HepG2 (cell line): ENCODE measurements at regions not wholly inside any gene's neighbourhood (a gene's known extent, or its start where the extent isn't known, plus 50 kb on each side); places are given as distances from the start of the nearest gene placed in this dataset.

Source experiments
- ATAC-seq: fragments of 200-7000 bp; cut with Tn5 transposase; 3 replicates; pipeline ENCODE4 v1.9.1; 2020; ENCODE audit warnings: mild to moderate bottlenecking, moderate library complexity
- BruUV-seq: library from RNA; stranded (reverse); fragments of 400-500 nt; replicated peaks from 2 replicates; lab custom pipeline; 2021; lab: Mats Ljungman, UMichigan
- CTCF ChIA-PET: fragments of 300-600 bp; formaldehyde crosslinking; extraction: SDS; loops from one replicate; lab custom pipeline; 2021; ENCODE audit warnings: low total read pairs, inconsistent platforms, low intra/inter-chr PET ratio; lab: Yijun Ruan, JAX
- POLR2A ChIA-PET: fragments of 350-600 bp; sonication (Branson Sonifier 250); formaldehyde crosslinking; loops from one replicate; lab custom pipeline; 2020; ENCODE audit warnings: antibody characterized with exemption, inconsistent platforms; lab: Yijun Ruan, JAX
- DNase-seq: peaks from one replicate; pipeline ENCODE4 v3.0.0-alpha.2; 2015; ENCODE audit warnings: low spot score
- FAIRE-seq: peaks from 3 replicates; lab custom pipeline; 2011; peaks lifted over from hg19 to GRCh38; lab: Jason Lieb, UNC
- H2AFZ ChIP-seq: one replicate; pipeline ENCODE4 v1.6.1; 2011; ENCODE audit warnings: low read length, inconsistent platforms
- H3K27ac ChIP-seq: fragments of 300-600 bp; 3 replicates; pipeline ENCODE4 v1.8.0; 2011; ENCODE audit warnings: mixed run types, mild to moderate bottlenecking, mixed read lengths, low read length, inconsistent platforms; ENCODE audit not compliant: insufficient read depth; ENCODE audit errors: extremely low read length
- H3K27me3 ChIP-seq, 2 experiments: fragments of 200-600 bp in 1 of 2; 2 replicates in 1 of 2; 3 replicates in 1 of 2; pipeline versions ENCODE4 v1.6.0 to v1.8.0; 2011; ENCODE audit warnings: low read length in 2 of 2, mild to moderate bottlenecking in 2 of 2, moderate library complexity in 2 of 2, inconsistent platforms in 1 of 2; ENCODE audit not compliant: insufficient read depth in 2 of 2, control insufficient read depth in 1 of 2
- H3K36me3 ChIP-seq, 2 experiments: fragments of 200-600 bp in 1 of 2; replicated peaks in 1 of 2; 2 replicates in 1 of 2; 3 replicates in 1 of 2; pipeline versions ENCODE4 v1.5.1 to v1.8.0; 2011; ENCODE audit warnings: low read length in 2 of 2, inconsistent platforms in 1 of 2; ENCODE audit not compliant: insufficient read depth in 2 of 2, control insufficient read depth in 1 of 2
- H3K4me1 ChIP-seq: 2 replicates; pipeline ENCODE4 v1.5.1; 2012; ENCODE audit warnings: low read length, inconsistent platforms; ENCODE audit not compliant: insufficient read depth
- H3K4me2 ChIP-seq: 2 replicates; pipeline ENCODE4 v1.6.0; 2011; ENCODE audit warnings: low read depth, low read length, inconsistent platforms
- H3K4me3 ChIP-seq, 3 experiments: fragments of 200-600 bp in 1 of 3; sonication (generic), shearing (Covaris generic) in 1 of 3; replicated peaks in 1 of 3; 2 replicates each; pipeline ENCODE4 v1.5.1; 2011 to 2016; ENCODE audit warnings: low read length in 3 of 3, inconsistent platforms in 2 of 3, low read depth in 2 of 3, mild to moderate bottlenecking in 2 of 3, control low read depth in 1 of 3, mixed read lengths in 1 of 3; ENCODE audit not compliant: insufficient read depth in 1 of 3
- H3K79me2 ChIP-seq: one replicate; pipeline ENCODE4 v1.6.1; 2011; ENCODE audit warnings: low read length, inconsistent platforms; ENCODE audit not compliant: insufficient read depth
- H3K9ac ChIP-seq: 2 replicates; pipeline ENCODE4 v1.6.0; 2011; ENCODE audit warnings: mild to moderate bottlenecking, low read depth, low read length, inconsistent platforms; ENCODE audit not compliant: insufficient read depth
- H3K9me3 ChIP-seq: 2 replicates; pipeline ENCODE4 v1.5.1; 2012; ENCODE audit warnings: mild to moderate bottlenecking, low read length
- H4K20me1 ChIP-seq: 2 replicates; pipeline ENCODE4 v1.6.0; 2011; ENCODE audit warnings: inconsistent platforms, mild to moderate bottlenecking, low read length, moderate library complexity; ENCODE audit not compliant: insufficient read depth
- KAT2B ChIP-seq: fragments of 150-350 bp; IDR thresholded peaks from 2 replicates; pipeline ENCODE4 v1.6.1; 2014; ENCODE audit warnings: low read depth, low read length, borderline replicate concordance
- NAIF1 ChIP-seq: sonication (generic); formaldehyde crosslinking; IDR thresholded peaks from 2 replicates; pipeline ENCODE4 v1.5.0; 2020; ENCODE audit warnings: mild to moderate bottlenecking, missing genetic modification reagents, borderline replicate concordance
- ZNF263 ChIP-seq: sonication (generic); formaldehyde crosslinking; IDR thresholded peaks from 2 replicates; pipeline ENCODE4 v1.4.0; 2020; ENCODE audit warnings: missing genetic modification reagents
- ZNF326 ChIP-seq: sonication (generic); formaldehyde crosslinking; IDR thresholded peaks from 2 replicates; pipeline ENCODE4 v1.4.0; 2020; ENCODE audit warnings: missing genetic modification reagents, borderline replicate concordance
- ZNF329 ChIP-seq: sonication (generic); formaldehyde crosslinking; IDR thresholded peaks from 2 replicates; pipeline ENCODE4 v1.9.0; 2021; ENCODE audit warnings: low read depth, mild to moderate bottlenecking, missing genetic modification reagents
- ZNF432 ChIP-seq: sonication (generic); formaldehyde crosslinking; IDR thresholded peaks from 2 replicates; pipeline ENCODE4 v1.5.0; 2020; ENCODE audit warnings: missing genetic modification reagents, mild to moderate bottlenecking, borderline replicate concordance
- ZNF543 ChIP-seq: sonication (generic); formaldehyde crosslinking; IDR thresholded peaks from 2 replicates; pipeline ENCODE4 v1.4.0; 2020; ENCODE audit warnings: mild to moderate bottlenecking, missing genetic modification reagents
- WGBS: methylation state at CpG from one replicate; pipeline ENCODE4 v1.1.6; 2017; ENCODE audit warnings: low lambda C conversion rate; 5-methylcytosine and 5-hydroxymethylcytosine counted together
- in situ Hi-C: cut with HindIII; loops from 2 replicates; pipeline ENCODE4 v1.10.0; 2017; ENCODE audit warnings: low pct_unique_long_range_greater_than_20kb; ENCODE audit not compliant: extremely low pct_ligation_motif_present
- intact Hi-C: fragments of 100-400 bp; cut with micrococcal nuclease; formaldehyde crosslinking; loops from one replicate; pipeline ENCODE4 v1.10.0; 2022; ENCODE audit not compliant: unreplicated experiment
- TF ChIP-seq, protein P1 (sequence below): sonication (generic); formaldehyde crosslinking; IDR thresholded peaks from 2 replicates; pipeline ENCODE4 v1.5.0; 2020; ENCODE audit warnings: missing genetic modification reagents

GRCh38 chr12:89826468-89826867 is 117.8 kb upstream of the ATP2B1 start:
- Histone ChIP-seq H3K4me2 (no peak overlapping the region), H2AFZ (no peak overlapping the region), H3K36me3 (no peaks in the 10 kb centered on the region), H3K9ac (no peak overlapping the region), H3K9me3 (no peaks in the 10 kb centered on the region), H3K27ac (no peak overlapping the region), H4K20me1 (no peaks in the 10 kb centered on the region), H3K27me3 (no peaks in the 10 kb centered on the region), H3K4me3 (no peak overlapping the region), H3K79me2 (no peaks in the 10 kb centered on the region), H3K4me1 (no peaks in the 10 kb centered on the region)
- intact Hi-C loops = no loop called here
- WGBS = 0% methylated on average over 2 of the region's 2 CpGs
- POLR2A ChIA-PET = no interaction called here
- in situ Hi-C loops = no loop called here
- DNase-seq (no peak), ATAC-seq (no peak), FAIRE-seq (no peak)
- CTCF ChIA-PET = no interaction called here
- no TSS peak for BruUV-seq
- TF ChIP-seq ZNF263 = no peak
- no peak for TF ChIP-seq ZNF329
- no peak for TF ChIP-seq ZNF432
- TF ChIP-seq KAT2B = no peak
- TF ChIP-seq NAIF1 (CRISPR knock-in tag) = no peak
- TF ChIP-seq ZNF326 (CRISPR knock-in tag) = no peak
- no peak for TF ChIP-seq ZNF543 (CRISPR knock-in tag)
- TF ChIP-seq, protein P1, sequence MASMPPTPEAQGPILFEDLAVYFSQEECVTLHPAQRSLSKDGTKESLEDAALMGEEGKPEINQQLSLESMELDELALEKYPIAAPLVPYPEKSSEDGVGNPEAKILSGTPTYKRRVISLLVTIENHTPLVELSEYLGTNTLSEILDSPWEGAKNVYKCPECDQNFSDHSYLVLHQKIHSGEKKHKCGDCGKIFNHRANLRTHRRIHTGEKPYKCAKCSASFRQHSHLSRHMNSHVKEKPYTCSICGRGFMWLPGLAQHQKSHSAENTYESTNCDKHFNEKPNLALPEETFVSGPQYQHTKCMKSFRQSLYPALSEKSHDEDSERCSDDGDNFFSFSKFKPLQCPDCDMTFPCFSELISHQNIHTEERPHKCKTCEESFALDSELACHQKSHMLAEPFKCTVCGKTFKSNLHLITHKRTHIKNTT = no peak
